GM12864 (cell line): ENCODE measurements at regions not wholly inside any gene's neighbourhood (a gene's known extent, or its start where the extent isn't known, plus 50 kb on each side); places are given as distances from the start of the nearest gene placed in this dataset.
"Not testable (repeated sequence)": the region's sequence is repeated elsewhere in the genome, so short reads cannot be mapped to it uniquely, and the experiment has no call there.

Experiments
- DNase-seq: peaks from one replicate; pipeline ENCODE4 v3.0.0-alpha.2; 2011; ENCODE audit warnings: low read depth
- H3K4me3 ChIP-seq: 2 replicates; pipeline ENCODE4 v1.5.1; 2011; ENCODE audit warnings: mild to moderate bottlenecking, low read depth, low read length, control low read depth
- CTCF ChIP-seq: IDR thresholded peaks from 2 replicates; pipeline ENCODE4 v1.5.1; 2011; ENCODE audit warnings: low read depth, mild to moderate bottlenecking, moderate library complexity, low read length, control low read depth, inconsistent platforms; ENCODE audit errors: missing control alignments

DNA sequence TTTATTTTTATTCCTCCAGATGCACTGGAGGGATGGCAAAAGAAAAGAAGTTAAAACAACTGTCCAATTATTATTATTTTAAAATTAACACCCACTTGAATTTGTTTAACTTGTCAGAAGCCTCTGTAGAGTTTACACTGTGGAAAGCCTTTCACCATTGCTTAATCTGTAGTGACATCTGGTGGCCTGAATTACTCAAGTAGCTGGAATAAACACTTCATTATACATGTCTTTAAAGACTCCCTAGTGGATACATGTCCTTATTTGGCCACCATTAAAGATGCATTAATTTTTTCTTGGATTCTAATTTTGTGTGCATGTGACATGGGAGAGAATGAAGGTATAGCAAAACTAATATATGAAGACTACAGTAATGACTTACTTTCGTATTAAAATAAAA is 1496.5 kb downstream of the FAM181B start:
- DNase-seq = no peak
- peak; percentile 26 for TF ChIP-seq CTCF
- H3K4me3 ChIP-seq = no peak overlapping the region

DNA sequence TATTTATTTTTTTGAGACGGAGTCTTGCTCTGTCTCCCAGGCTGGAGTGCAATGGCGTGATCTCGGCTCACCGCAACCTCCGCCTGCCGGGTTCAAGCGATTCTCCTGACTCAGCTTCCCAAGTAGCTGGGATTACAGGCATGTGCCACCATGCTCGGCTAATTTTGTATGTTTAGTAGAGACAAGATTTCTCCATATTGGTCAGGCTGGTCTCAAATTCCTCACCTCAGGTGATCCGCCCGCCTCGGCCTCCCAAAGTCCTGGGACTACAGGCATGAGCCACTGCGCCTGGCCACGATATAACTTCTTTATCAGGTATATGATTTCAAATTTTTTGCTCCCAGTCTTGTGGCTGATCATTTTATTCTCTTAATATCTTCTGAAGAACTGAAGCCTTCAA is 1506.3 kb downstream of the FAM181B start:
- not testable (repeated sequence) for DNase-seq, H3K4me3 ChIP-seq

DNA sequence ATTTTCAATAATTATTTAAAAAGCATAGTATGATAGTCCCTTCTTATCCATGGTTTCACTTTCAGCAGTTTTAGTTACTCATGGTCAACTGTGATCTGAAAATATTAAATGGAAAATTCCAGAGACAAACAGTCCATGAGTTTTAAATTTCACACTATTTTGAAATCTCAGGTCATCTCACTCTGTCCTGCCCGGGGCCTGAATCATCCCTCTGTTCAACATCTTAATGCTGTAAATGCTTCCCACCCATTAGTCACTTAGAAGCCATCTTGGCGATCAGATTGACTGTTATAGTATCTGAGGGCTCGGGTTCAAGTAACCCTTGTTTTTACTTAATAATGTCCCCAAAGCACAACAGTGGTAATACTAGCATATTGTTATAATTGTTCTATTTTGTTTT is 1509.3 kb downstream of the FAM181B start:
- TF ChIP-seq CTCF = no peak
- H3K4me3 ChIP-seq = no peak overlapping the region
- no peak for DNase-seq

DNA sequence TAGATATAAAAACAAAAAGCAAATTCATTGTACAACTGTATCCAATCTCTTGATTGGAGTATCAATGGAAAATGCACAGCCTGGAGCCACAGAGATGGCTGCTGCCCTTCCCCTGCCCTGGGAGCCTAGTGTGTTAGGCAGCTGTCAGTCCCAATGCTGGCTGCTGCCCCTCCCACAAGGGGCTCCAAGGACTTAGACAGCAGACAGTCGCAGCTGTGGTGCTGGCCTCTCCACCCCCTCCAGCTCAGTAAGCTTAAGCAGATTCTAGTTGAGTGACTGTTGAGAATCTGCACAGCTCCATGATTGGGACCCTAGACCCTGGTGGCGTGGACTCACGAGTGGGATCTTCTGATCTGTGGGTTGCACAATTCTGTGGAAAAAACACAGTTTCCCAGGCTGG is 1511.2 kb downstream of the FAM181B start:
- DNase-seq = no peak
- TF ChIP-seq CTCF = no peak
- H3K4me3 ChIP-seq = no peak overlapping the region

DNA sequence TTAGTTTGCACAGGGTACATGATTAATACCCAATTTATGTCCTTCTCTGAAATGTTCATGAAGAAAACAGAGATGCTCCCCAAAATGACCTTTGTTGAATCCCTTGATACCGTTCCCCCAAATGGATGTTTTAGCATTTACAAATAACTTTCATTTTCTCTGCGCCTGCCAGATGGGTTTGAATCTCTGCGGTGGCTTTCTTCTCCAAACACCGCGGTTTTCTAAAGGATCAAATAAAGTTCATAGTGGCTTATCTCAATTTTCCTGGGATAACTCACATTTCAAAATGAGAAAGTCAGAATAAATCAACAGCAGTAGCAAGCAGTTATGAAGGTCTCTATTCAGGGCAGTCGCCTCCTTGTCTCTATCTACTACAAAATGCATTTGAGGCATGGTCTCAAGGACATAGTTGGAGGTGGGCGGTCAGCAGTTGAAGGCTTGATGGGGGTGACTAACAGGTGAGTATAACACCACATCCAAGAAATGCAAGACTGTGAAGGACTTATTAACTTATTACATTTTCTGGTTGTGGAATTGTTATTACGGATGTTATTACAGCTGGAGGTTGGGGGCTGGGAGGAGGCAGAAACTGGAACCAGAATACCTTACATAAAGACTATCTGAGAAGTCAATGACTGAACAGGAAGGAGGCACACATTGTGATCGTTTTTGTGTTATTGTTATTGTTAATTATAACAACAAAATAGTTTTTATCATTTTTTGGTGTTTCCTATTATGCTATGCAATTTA is 1513.3 kb downstream of the FAM181B start:
- no peak overlapping the region for H3K4me3 ChIP-seq
- no peak for TF ChIP-seq CTCF
- no peak for DNase-seq

- no peak for TF ChIP-seq CTCF
- no peak for DNase-seq
- no peak overlapping the region for H3K4me3 ChIP-seq
These were observed 1514.0 kb downstream of the FAM181B start for GRCh38 chr11:81219661-81220060.

- no peak for TF ChIP-seq CTCF
- no peak overlapping the region for H3K4me3 ChIP-seq
- no peak for DNase-seq
These were observed 1515.2 kb downstream of the FAM181B start for GRCh38 chr11:81218440-81218839.
